ENCODE measurements at regions not wholly inside any gene's neighbourhood (a gene's known extent, or its start where the extent isn't known, plus 50 kb on each side); places are given as distances from the start of the nearest gene placed in this dataset.

- H3K27ac ChIP-seq: no peak overlapping the region
- TF ChIP-seq CTCF (conservative IDR thresholded peaks at IDR 0.05) (no peak), ZFX (IDR thresholded peaks at IDR 0.05) (no peak)
Measured at GRCh38 chr7:156466955-156467625, 173.5 kb upstream of the RNF32 start.

GRCh38 chr7:156466272-156466671 is 174.3 kb upstream of the RNF32 start:
- TF ChIP-seq CTCF (conservative IDR thresholded peaks at IDR 0.05): no peak
- TF ChIP-seq ZFX (IDR thresholded peaks at IDR 0.05): no peak
- no peak overlapping the region for H3K27ac ChIP-seq

- no peak for TF ChIP-seq ZFX (IDR thresholded peaks at IDR 0.05)
- TF ChIP-seq CTCF (conservative IDR thresholded peaks at IDR 0.05): no peak
- no peak overlapping the region for H3K27ac ChIP-seq
Measured at GRCh38 chr7:156465186-156465585, 175.4 kb upstream of the RNF32 start.

GRCh38 chr7:156464339-156464738 is 176.2 kb upstream of the RNF32 start:
- H3K27ac ChIP-seq: no peak overlapping the region
- TF ChIP-seq ZFX (IDR thresholded peaks at IDR 0.05) (no peak), CTCF (conservative IDR thresholded peaks at IDR 0.05) (no peak)

- no peak for TF ChIP-seq CTCF (conservative IDR thresholded peaks at IDR 0.05)
- peak overlapping the region; percentile 43; the same call in 1 of the 2 replicates for H3K27ac ChIP-seq
Measured at GRCh38 chr7:156463280-156463679, 177.3 kb upstream of the RNF32 start.

GRCh38 chr7:156461881-156462665 is 178.5 kb upstream of the RNF32 start:
- peak overlapping the region; percentile 43 for H3K27ac ChIP-seq
- no peak for TF ChIP-seq CTCF (conservative IDR thresholded peaks at IDR 0.05)
- no peak for TF ChIP-seq ZFX (IDR thresholded peaks at IDR 0.05)

- peak overlapping the region; percentile 43 for H3K27ac ChIP-seq
- TF ChIP-seq ZFX (IDR thresholded peaks at IDR 0.05): no peak
- no peak for TF ChIP-seq CTCF (conservative IDR thresholded peaks at IDR 0.05)
Measured at GRCh38 chr7:156460858-156461627, 179.5 kb upstream of the RNF32 start.

Measured in C4-2B (cell line).